NAMALWA (cell line): ENCODE measurements at regions not wholly inside any gene's neighbourhood (a gene's known extent, or its start where the extent isn't known, plus 50 kb on each side); places are given as distances from the start of the nearest gene placed in this dataset.
A peak's percentile ranks its signal among the peaks of the same experiment; 100 is the strongest.
"Not testable (repeated sequence)": the region's sequence is repeated elsewhere in the genome, so short reads cannot be mapped to it uniquely, and the experiment has no call there.

Source experiments
- DNase-seq: peaks from one replicate; pipeline ENCODE4 v3.0.0-alpha.2; 2015; ENCODE audit warnings: low spot score

DNA sequence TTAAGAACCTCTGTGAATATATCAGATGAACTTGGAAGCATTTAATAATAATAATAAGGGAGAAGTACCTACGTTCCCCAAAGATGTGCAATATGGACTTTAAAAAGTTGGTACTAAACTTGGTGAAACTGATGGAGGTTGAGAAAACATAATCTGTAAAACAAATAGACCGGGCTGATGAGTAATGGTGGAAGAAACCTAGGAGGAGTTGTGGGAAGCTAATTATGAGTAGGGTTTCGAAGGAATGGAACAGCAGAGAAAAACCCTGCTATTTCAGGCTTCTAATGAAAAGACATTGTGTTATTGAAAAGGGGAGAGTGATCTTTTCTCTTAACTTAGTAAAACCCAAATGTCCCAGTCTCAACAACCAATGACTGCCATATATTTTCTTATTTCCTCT lies 229.3 kb downstream of the PCSK1 start:
- no peak for DNase-seq

GRCh38 chr5:96201503-96201902 lies 231.5 kb downstream of the PCSK1 start:
- no peak for DNase-seq

DNA sequence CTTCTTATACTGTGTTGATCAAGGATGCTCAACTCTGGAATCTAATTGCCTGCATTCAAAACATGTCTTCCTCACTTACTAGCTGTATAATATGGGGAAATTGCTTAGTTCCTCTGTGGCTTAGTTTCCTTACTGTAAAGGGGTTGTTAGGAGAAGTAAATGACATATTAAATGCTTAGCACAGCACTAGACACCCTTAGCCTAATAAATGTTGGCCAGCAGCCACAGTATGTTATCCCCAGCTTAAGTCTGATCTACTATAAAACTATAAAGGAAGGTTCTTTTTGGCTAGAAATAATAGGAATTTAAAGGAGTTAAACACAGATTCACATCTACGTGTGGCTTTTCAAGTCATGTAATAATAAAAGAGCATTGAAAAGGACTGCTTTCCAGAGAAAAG lies 232.4 kb downstream of the PCSK1 start:
- DNase-seq: no peak

- DNase-seq: no peak
These were observed 233.3 kb downstream of the PCSK1 start for GRCh38 chr5:96199713-96200183.

DNA sequence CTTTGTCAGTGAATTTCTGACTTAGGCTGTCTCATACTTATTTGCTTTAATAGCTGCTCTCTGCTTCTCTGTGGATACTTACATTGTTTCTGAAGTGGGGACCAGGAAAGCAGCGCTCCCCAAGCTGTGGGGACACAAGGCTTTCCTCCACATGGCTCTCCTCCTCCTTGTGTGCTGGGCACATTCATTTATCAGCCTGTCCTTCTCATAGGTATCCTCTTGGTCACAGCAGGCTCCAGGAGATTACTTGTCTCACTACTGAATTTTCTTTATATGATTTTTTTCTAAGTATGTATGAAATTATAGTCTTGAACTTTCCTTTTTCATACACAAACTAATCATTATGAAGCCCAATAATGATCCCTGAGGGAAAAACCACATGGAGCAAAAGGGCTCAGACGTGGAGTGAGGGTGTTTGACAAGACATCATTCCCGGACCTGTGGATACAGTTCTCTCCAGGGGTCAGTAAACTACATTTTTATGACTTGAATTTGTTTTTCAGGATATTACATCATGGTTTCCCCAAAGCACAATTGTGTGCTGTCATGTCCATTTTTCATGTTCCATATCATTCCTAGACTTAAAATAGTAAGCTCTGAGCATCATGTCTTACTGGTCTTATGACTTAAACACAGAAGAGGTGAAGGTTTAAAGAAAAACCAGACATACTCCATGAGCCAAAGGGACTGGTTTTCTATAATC lies 234.5 kb downstream of the PCSK1 start:
- no peak for DNase-seq

- DNase-seq: not testable (repeated sequence)
These were observed 235.3 kb downstream of the PCSK1 start for GRCh38 chr5:96197767-96198166.

- no peak for DNase-seq
These were observed 235.7 kb upstream of the ELL2 start for GRCh38 chr5:96197347-96197746.

DNA sequence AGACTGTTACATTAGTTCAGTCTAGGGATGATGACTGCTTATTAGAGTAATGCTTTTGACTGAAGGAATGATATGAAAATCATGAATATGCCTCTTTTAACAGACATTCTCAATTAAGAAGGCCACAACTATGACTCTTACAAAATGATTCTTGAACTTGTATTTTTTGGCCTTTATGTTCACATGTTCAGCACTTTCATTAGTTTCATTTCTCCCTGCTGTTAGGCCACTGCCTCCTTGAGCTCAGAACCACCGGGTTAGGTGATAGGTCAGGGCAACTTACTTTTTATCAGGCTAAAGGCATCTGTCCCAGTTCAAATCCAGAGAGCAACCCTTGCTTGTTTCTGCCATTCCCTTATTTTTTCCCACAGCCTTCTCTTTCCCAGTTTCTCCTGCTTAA lies 235.2 kb upstream of the ELL2 start:
- DNase-seq: no peak

- no peak for DNase-seq
These were observed 234.8 kb upstream of the ELL2 start for GRCh38 chr5:96196407-96196806.

- DNase-seq: no peak
These were observed 233.5 kb upstream of the ELL2 start for GRCh38 chr5:96195123-96195522.

- DNase-seq: no peak
These were observed 232.9 kb upstream of the ELL2 start for GRCh38 chr5:96194593-96194992.

DNA sequence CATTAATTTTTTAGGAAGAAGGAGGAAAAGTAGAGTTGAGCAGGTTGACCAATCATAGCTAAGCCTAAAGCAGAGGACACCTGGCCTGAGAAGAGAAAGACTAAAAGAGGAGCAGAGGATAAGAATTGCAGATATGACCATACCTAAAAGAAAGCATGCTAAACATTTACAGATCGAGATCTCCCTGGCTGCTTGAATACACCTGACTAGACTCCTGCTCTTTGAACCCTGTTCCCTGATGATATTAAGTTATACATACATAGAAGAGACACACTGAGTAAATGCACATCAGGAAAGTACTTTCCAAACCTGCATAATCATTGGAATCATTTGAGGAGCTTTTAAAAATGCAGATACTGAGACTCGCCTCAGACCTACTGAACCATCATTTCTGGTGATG lies 232.3 kb upstream of the ELL2 start:
- DNase-seq: no peak

DNA sequence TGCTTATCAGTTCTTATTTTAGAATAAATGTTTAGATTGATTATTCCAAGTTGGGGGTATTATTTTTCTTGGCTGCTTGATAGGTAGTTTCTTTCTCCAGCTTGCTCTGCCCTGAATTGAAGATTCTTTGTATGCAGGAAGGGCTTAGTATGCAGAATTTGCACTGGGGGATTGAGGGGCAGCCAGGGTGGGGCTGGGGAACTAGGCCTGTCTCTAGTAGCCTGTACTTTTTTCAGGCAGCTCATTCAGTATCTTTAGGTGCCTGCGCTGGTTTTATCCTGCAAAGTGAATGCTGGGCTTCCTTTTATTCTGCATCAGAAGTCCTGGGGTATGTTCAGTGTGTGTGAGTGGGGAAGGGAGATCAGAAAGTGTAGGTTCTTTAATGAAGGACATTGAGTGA lies 228.3 kb upstream of the ELL2 start:
- DNase-seq: no peak

- no peak for DNase-seq
These were observed 227.6 kb upstream of the ELL2 start for GRCh38 chr5:96189028-96189826.

- DNase-seq: no peak
These were observed 225.8 kb upstream of the ELL2 start for GRCh38 chr5:96187309-96188027.

DNA sequence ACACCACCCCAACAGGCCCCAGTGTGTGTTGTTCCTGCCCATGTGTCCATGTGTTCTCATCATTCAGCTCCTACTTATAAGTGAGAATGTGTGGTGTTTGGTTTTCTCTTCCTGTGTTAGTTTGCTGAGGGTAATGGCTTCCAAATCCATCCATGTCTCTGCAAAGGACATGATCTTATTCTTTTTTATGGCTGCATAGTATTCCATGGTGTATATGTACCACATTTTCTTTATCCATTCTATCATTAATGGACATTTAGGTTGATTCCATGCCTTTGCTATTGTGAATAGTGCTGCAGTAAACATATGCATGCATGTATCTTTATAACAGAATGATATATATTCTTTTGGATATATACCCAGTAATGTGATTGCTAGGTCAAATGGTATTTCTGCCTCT lies 222.9 kb upstream of the ELL2 start:
- not testable (repeated sequence) for DNase-seq

DNA sequence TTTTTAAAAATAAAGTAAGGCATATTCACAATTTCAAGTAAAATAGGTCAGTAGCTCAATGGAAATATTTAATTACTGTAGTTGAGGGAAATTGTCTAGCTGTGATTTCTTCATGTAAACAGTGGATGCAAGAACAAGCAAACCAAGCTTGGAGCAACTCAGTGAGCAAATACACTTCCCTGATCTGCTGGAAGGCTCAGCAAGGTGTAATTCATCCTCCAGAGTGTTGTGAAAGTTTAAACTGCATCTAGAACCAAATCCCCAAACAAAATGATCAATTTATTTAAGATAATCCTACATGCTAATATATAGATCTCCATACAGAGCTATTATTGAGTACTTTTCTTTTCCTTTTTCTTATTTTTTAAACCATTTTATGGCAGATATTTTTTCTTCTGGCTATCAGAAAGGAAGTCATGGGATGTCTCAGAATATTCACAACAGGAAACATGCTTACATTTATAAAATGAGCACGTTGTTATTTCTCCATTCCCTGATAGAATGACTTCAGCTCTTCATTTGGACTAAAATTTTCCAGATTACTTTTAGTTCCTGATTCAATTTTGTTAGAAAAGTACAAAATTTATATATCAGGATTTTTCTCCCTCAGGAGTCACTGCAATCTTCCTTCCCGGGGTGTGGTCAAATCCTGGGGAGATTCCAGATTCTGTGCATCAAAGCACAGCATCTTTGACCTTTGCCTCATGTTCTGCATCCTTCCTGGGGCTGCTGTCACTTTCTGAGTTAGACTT lies 219.2 kb upstream of the ELL2 start:
- DNase-seq: no peak

GRCh38 chr5:96177303-96177869 lies 215.7 kb upstream of the ELL2 start:
- DNase-seq: no peak

DNA sequence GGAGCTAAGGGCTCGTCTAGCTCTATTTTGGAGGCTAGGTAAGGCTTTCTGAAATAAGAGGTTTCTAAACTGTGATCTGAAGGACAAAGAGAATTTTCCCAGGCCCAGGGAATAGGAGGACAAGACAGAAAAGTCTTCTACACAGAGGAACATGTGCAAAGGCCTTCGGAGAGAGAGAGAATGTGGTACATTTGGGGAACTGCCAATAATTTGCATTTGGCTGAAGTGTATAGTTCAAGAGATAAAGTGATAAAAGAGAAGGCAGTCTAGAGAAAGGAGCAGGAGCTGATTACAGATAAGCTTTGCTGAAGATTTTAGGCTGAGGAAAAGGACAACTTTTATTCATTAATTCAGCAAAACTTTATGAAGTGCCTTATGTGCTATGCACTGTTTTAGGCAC lies 214.4 kb upstream of the ELL2 start:
- DNase-seq: no peak

- DNase-seq: peak; percentile 65
These were observed 213.4 kb upstream of the ELL2 start for GRCh38 chr5:96175090-96175489.

GRCh38 chr5:96173366-96173765 lies 211.7 kb upstream of the ELL2 start:
- DNase-seq: no peak

GRCh38 chr5:96172436-96172835 lies 210.8 kb upstream of the ELL2 start:
- no peak for DNase-seq
